ENCODE measurements at regions not wholly inside any gene's neighbourhood (a gene's known extent, or its start where the extent isn't known, plus 50 kb on each side); places are given as distances from the start of the nearest gene placed in this dataset.

- Histone ChIP-seq H3K4me3 (ENCODE audit: low read length) (no peak overlapping the region), H4K20me1 (ENCODE audit: insufficient read depth) (no peaks in the 10 kb centered on the region), H3K36me3 (ENCODE audit: insufficient read depth, low read length) (no peaks in the 10 kb centered on the region), H3K79me2 (replicated peaks; ENCODE audit: insufficient read depth, low read length) (no peaks in the 10 kb centered on the region), H3K9ac (ENCODE audit: low read length) (no peak overlapping the region), H3K4me2 (ENCODE audit: low read length) (no peak overlapping the region), H2AFZ (ENCODE audit: low read depth, low read length) (no peak overlapping the region), H3F3A (ENCODE audit: insufficient read depth, low read length, poor library complexity, severe bottlenecking) (no peaks in the 10 kb centered on the region), H3K9me2 (ENCODE audit: insufficient read depth, low read length) (no peaks in the 10 kb centered on the region), H3K27me3 (ENCODE audit: insufficient read depth, low read depth, low read length) (no peaks in the 10 kb centered on the region), H3K9me3 (ENCODE audit: low read length) (no peaks in the 10 kb centered on the region), H3K27ac (ENCODE audit: low read length) (peak overlapping the region; percentile 79)
- no peak for TF ChIP-seq POLR2AphosphoS5 (IDR thresholded peaks at IDR 0.05)
- no peak for TF ChIP-seq CTCF (IDR thresholded peaks at IDR 0.05; ENCODE audit: poor library complexity, severe bottlenecking)
- TF ChIP-seq EP300 (conservative IDR thresholded peaks at IDR 0.05; ENCODE audit: poor library complexity, severe bottlenecking) = no peak
Measured at GRCh38 chr6:110033101-110033500, 55.0 kb downstream of the GPR6 start.

GRCh38 chr6:110033749-110034666 is 55.9 kb downstream of the GPR6 start:
- no peaks in the 10 kb centered on the region for H3K79me2 ChIP-seq (replicated peaks; ENCODE audit: insufficient read depth, low read length)
- peak overlapping the region; percentile 79 for H3K27ac ChIP-seq (ENCODE audit: low read length)
- no peak for TF ChIP-seq REST (IDR thresholded peaks at IDR 0.05; ENCODE audit: borderline replicate concordance)
- no peak for TF ChIP-seq TAF1 (IDR thresholded peaks at IDR 0.05; ENCODE audit: low read depth)
- no peak for TF ChIP-seq EP300 (conservative IDR thresholded peaks at IDR 0.05; ENCODE audit: poor library complexity, severe bottlenecking)
- no peak for TF ChIP-seq CTCF (IDR thresholded peaks at IDR 0.05; ENCODE audit: poor library complexity, severe bottlenecking)
- TF ChIP-seq MXI1 (conservative IDR thresholded peaks at IDR 0.05; ENCODE audit: poor library complexity, severe bottlenecking) = no peak
- no peaks in the 10 kb centered on the region for H3K36me3 ChIP-seq (ENCODE audit: insufficient read depth, low read length)
- no peaks in the 10 kb centered on the region for H3F3A ChIP-seq (ENCODE audit: insufficient read depth, low read length, poor library complexity, severe bottlenecking)
- H4K20me1 ChIP-seq (ENCODE audit: insufficient read depth) = no peaks in the 10 kb centered on the region
- no peak overlapping the region for H3K4me2 ChIP-seq (ENCODE audit: low read length)
- H3K9ac ChIP-seq (ENCODE audit: low read length) = peak overlapping the region; percentile 38
- H2AFZ ChIP-seq (ENCODE audit: low read depth, low read length) = no peak overlapping the region
- no peak overlapping the region for H3K4me3 ChIP-seq (ENCODE audit: low read length)
- no peaks in the 10 kb centered on the region for H3K9me2 ChIP-seq (ENCODE audit: insufficient read depth, low read length)
- H3K9me3 ChIP-seq (ENCODE audit: low read length) = no peaks in the 10 kb centered on the region
- no peaks in the 10 kb centered on the region for H3K27me3 ChIP-seq (ENCODE audit: insufficient read depth, low read depth, low read length)
